ENCODE measurements at regions not wholly inside any gene's neighbourhood (a gene's known extent, or its start where the extent isn't known, plus 50 kb on each side); places are given as distances from the start of the nearest gene placed in this dataset.

DNA sequence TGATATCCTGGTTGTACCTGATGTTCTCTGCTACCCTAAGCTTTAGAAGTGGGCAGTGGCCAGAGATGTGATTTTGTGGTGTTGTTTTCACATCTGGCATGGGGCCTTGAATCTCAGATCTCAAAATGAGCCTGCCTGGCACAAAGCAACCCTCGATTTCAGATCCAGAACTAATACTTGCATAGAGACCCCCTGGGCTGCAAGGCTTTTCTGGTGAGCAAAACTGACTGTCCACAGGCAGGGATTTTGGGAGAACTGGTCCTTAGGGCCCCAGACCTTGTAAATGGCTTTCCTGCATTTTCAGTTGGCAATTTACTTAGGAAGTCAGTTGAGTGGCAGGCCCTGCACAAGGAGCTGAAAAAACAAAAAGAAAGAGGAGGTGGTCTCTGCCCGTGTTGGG lies 265.3 kb downstream of the MYCN start:
- DNase-seq, result no peak
- intact Hi-C loops (cut with DNase I), result no loop called here
- no peaks in the 10 kb centered on the region for H3K4me1 ChIP-seq
- no peak overlapping the region for H3K27ac ChIP-seq
- no peaks in the 10 kb centered on the region for H3K36me3 ChIP-seq
- WGBS, 2 donors, result 77 to 84% methylated on average over 2 of the region's 2 CpGs
- H3K4me3 ChIP-seq (replicated peaks in 1 of 3), result no peak overlapping the region
- no peaks in the 10 kb centered on the region for H3K27me3 ChIP-seq
- TF ChIP-seq, protein P1, sequence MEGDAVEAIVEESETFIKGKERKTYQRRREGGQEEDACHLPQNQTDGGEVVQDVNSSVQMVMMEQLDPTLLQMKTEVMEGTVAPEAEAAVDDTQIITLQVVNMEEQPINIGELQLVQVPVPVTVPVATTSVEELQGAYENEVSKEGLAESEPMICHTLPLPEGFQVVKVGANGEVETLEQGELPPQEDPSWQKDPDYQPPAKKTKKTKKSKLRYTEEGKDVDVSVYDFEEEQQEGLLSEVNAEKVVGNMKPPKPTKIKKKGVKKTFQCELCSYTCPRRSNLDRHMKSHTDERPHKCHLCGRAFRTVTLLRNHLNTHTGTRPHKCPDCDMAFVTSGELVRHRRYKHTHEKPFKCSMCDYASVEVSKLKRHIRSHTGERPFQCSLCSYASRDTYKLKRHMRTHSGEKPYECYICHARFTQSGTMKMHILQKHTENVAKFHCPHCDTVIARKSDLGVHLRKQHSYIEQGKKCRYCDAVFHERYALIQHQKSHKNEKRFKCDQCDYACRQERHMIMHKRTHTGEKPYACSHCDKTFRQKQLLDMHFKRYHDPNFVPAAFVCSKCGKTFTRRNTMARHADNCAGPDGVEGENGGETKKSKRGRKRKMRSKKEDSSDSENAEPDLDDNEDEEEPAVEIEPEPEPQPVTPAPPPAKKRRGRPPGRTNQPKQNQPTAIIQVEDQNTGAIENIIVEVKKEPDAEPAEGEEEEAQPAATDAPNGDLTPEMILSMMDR (IDR thresholded peaks at IDR 0.05), result no peak
- no peak for TF ChIP-seq POLR2A (IDR thresholded peaks at IDR 0.05)
- no peaks in the 10 kb centered on the region for H3K9me3 ChIP-seq

DNA sequence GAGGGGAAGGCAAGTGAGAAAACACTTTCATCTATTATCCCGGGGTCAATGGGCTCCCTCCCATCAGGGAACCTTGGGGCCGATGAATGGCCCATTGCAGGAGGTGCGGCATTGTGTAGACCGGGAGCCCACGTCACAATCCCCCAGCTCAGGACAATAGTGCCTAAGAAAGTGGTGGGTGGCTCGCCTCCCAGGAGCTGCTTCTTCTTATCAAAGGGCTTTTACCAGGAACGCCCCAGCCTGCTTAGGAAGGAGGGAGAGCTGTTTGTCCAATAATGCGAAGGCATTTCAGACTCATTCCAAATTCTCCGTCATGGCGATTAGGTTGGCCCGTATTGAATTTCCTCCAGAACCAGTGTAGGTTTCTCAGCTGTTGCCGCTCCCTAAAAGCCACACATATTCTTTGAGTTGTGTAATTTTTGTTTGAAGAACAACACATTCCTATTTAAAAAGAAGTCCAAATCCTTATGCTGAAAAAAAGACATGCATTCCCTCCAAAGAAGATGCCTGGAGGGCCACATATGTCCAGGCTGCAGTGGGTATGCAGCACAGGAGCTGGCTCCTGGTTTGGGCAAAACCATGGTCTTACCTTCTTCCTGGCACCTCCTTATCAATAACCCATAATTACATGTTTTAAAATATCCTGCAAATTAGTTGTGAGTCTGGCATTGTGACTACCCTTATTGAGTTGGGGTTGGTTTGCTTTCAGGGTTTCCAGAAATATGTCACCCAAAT lies 264.7 kb downstream of the MYCN start:
- Histone ChIP-seq H3K4me1 (no peaks in the 10 kb centered on the region), H3K36me3 (no peaks in the 10 kb centered on the region), H3K27me3 (no peaks in the 10 kb centered on the region), H3K9me3 (no peaks in the 10 kb centered on the region), H3K27ac (no peak overlapping the region), H3K4me3 (replicated peaks in 1 of 3) (no peak overlapping the region)
- intact Hi-C loops (cut with DNase I), result no loop called here
- 78 to 83% methylated on average over 12 of the region's 12 CpGs for WGBS, 2 donors
- DNase-seq, result no peak
- TF ChIP-seq, protein P1 (IDR thresholded peaks at IDR 0.05), result no peak
- no peak for TF ChIP-seq POLR2A (IDR thresholded peaks at IDR 0.05)

DNA sequence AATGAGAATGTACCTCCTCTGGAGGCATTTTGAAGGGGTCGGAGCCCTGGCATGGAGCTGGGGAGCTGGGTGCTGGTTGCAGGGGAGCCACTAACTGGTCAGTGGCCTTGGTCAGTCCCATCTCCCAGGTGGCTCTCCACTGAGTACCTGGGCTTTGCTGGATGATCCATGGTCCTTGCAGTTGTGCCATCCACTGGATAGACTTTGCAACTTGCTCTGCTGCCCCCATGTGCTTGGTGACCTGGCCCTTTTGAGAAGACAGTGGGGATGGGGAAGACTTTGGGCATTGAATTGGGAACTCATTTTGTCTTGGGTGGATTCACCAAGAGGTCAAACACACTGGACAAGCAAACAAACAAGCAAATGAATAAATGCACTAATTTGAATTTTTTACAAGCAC lies 263.9 kb downstream of the MYCN start:
- 100% methylated on average over 1 of the region's 1 CpG for WGBS, 2 donors
- H3K27ac ChIP-seq, result no peak overlapping the region
- no peaks in the 10 kb centered on the region for H3K4me1 ChIP-seq
- no peaks in the 10 kb centered on the region for H3K27me3 ChIP-seq
- no peaks in the 10 kb centered on the region for H3K9me3 ChIP-seq
- no peak for DNase-seq
- intact Hi-C loops (cut with DNase I), result no loop called here
- no peaks in the 10 kb centered on the region for H3K36me3 ChIP-seq
- no peak for TF ChIP-seq POLR2A (IDR thresholded peaks at IDR 0.05)
- TF ChIP-seq, protein P1 (IDR thresholded peaks at IDR 0.05), result no peak
- no peak overlapping the region for H3K4me3 ChIP-seq (replicated peaks in 1 of 3)

DNA sequence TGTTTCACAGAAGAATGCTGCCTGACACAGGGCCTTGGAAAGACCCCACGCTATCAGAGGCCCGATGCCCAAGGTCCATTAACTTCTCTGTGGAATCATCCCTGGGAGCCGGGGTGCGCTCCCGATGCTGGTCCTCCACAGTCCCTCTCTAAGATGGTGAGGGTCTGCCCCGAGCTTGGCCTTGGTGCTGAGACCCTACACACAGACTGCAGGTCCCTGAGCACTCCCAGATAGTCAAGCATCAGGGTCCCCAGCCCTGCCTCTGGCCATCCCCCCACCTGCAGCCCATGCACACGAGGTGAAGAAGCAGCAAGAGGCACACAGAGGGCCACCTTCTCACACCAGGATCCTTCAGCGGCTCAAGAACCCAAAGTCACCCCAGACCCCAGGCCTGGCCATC lies 263.3 kb downstream of the MYCN start:
- WGBS, 2 donors, result 88 to 93% methylated on average over 8 of the region's 8 CpGs
- intact Hi-C loops (cut with DNase I), result no loop called here
- H3K36me3 ChIP-seq, result no peaks in the 10 kb centered on the region
- TF ChIP-seq, protein P1 (IDR thresholded peaks at IDR 0.05), result no peak
- no peak for TF ChIP-seq POLR2A (IDR thresholded peaks at IDR 0.05)
- H3K4me1 ChIP-seq, result no peaks in the 10 kb centered on the region
- no peak overlapping the region for H3K27ac ChIP-seq
- no peak for DNase-seq
- no peaks in the 10 kb centered on the region for H3K27me3 ChIP-seq
- no peak overlapping the region for H3K4me3 ChIP-seq (replicated peaks in 1 of 3)
- H3K9me3 ChIP-seq, result no peaks in the 10 kb centered on the region

DNA sequence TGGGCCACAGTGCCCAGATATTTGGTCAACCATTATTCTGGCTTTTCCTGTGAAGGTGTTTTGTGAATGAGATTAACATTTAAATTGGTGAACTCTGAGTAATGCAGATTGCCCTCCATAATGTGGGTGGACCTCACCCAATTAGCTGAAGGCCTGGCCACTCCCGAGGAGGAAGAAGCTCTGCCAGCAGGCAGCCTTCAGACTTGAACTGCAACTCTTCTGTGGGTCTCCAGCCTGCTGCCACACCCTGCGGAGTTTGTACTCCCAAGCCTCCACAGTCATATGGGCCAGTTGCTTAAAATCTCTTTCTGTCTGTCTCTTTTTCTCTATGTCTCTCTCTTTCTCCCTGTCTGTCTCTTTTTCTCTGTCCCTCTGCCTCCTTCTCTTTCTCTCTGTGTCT lies 262.7 kb downstream of the MYCN start:
- Histone ChIP-seq H3K4me1 (no peaks in the 10 kb centered on the region), H3K36me3 (no peaks in the 10 kb centered on the region), H3K9me3 (no peaks in the 10 kb centered on the region), H3K27ac (no peak overlapping the region), H3K27me3 (no peaks in the 10 kb centered on the region), H3K4me3 (replicated peaks in 1 of 3) (no peak overlapping the region)
- WGBS, 2 donors, result 79 to 82% methylated on average over 2 of the region's 2 CpGs
- TF ChIP-seq, protein P1 (IDR thresholded peaks at IDR 0.05), result no peak
- TF ChIP-seq POLR2A (IDR thresholded peaks at IDR 0.05), result no peak
- no peak for DNase-seq
- intact Hi-C loops (cut with DNase I), result no loop called here

Data from thyroid gland (tissue), 4 donors.